ENCODE measurements at regions not wholly inside any gene's neighbourhood (a gene's known extent, or its start where the extent isn't known, plus 50 kb on each side); places are given as distances from the start of the nearest gene placed in this dataset.

DNA sequence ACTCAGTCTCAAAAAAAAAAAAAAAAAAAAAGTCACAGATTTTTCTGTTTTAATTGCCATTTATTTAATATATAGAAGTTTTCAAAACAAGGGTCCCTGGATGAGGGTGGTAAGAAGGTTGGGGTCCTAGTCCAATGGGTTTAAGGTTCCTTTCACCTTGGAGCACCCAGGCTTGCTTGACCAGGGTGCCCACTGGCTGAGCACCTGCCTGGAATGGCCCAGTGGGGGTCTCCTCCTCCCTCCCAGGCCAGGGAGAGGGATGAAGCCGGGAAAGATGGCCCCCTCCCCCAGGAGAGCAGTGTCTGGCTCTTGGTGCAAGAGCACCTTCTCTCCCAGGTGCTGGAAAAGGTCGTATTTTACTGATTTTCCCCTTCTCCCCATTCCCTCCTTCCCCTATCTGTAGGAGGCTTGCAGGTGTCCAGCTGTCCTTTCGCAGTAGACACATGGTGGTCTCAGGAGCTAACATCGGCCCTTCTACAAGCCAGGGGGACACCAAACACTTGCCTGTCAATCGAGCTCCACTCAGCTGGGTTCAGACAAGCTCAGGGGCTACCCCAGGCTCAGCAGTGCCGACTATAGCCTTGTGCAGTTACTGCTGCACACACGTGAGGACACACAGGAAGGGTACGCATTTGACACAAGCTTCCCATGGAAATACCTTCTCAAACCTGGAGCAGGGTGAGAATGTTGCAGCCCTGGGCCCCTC is 112.3 kb upstream of the KLF13 start (continued):
- TF ChIP-seq CBX3 (IDR thresholded peaks at IDR 0.05; ENCODE audit: borderline replicate concordance, low read depth) (no peak), STAT1 (conservative IDR thresholded peaks at IDR 0.05) (no peak), CEBPB (IDR thresholded peaks at IDR 0.05; ENCODE audit: borderline replicate concordance in 1 of 2, low read depth in 2 of 2, low read length in 2 of 2) (no peak), ZNF24 (IDR thresholded peaks at IDR 0.05) (no peak), IRF4 (IDR thresholded peaks at IDR 0.05; ENCODE audit: low read depth, low read length) (no peak), BRCA1 (IDR thresholded peaks at IDR 0.05; ENCODE audit: low read depth, low read length) (no peak), TAF1 (IDR thresholded peaks at IDR 0.05; ENCODE audit: borderline replicate concordance, low read depth, low read length) (no peak)
- TF ChIP-seq, protein P1, sequence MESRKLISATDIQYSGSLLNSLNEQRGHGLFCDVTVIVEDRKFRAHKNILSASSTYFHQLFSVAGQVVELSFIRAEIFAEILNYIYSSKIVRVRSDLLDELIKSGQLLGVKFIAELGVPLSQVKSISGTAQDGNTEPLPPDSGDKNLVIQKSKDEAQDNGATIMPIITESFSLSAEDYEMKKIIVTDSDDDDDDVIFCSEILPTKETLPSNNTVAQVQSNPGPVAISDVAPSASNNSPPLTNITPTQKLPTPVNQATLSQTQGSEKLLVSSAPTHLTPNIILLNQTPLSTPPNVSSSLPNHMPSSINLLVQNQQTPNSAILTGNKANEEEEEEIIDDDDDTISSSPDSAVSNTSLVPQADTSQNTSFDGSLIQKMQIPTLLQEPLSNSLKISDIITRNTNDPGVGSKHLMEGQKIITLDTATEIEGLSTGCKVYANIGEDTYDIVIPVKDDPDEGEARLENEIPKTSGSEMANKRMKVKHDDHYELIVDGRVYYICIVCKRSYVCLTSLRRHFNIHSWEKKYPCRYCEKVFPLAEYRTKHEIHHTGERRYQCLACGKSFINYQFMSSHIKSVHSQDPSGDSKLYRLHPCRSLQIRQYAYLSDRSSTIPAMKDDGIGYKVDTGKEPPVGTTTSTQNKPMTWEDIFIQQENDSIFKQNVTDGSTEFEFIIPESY (IDR thresholded peaks at IDR 0.05), result no peak
- TF ChIP-seq, protein P2, sequence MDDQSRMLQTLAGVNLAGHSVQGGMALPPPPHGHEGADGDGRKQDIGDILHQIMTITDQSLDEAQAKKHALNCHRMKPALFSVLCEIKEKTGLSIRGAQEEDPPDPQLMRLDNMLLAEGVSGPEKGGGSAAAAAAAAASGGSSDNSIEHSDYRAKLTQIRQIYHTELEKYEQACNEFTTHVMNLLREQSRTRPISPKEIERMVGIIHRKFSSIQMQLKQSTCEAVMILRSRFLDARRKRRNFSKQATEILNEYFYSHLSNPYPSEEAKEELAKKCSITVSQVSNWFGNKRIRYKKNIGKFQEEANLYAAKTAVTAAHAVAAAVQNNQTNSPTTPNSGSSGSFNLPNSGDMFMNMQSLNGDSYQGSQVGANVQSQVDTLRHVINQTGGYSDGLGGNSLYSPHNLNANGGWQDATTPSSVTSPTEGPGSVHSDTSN (IDR thresholded peaks at IDR 0.05; ENCODE audit: insufficient replicate concordance, low read depth, low read length), result peak; percentile 39
- TF ChIP-seq, protein P3, sequence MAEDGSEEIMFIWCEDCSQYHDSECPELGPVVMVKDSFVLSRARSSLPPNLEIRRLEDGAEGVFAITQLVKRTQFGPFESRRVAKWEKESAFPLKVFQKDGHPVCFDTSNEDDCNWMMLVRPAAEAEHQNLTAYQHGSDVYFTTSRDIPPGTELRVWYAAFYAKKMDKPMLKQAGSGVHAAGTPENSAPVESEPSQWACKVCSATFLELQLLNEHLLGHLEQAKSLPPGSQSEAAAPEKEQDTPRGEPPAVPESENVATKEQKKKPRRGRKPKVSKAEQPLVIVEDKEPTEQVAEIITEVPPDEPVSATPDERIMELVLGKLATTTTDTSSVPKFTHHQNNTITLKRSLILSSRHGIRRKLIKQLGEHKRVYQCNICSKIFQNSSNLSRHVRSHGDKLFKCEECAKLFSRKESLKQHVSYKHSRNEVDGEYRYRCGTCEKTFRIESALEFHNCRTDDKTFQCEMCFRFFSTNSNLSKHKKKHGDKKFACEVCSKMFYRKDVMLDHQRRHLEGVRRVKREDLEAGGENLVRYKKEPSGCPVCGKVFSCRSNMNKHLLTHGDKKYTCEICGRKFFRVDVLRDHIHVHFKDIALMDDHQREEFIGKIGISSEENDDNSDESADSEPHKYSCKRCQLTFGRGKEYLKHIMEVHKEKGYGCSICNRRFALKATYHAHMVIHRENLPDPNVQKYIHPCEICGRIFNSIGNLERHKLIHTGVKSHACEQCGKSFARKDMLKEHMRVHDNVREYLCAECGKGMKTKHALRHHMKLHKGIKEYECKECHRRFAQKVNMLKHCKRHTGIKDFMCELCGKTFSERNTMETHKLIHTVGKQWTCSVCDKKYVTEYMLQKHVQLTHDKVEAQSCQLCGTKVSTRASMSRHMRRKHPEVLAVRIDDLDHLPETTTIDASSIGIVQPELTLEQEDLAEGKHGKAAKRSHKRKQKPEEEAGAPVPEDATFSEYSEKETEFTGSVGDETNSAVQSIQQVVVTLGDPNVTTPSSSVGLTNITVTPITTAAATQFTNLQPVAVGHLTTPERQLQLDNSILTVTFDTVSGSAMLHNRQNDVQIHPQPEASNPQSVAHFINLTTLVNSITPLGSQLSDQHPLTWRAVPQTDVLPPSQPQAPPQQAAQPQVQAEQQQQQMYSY (CRISPR knock-in tag; IDR thresholded peaks at IDR 0.05), result no peak
- TF ChIP-seq, protein P4, sequence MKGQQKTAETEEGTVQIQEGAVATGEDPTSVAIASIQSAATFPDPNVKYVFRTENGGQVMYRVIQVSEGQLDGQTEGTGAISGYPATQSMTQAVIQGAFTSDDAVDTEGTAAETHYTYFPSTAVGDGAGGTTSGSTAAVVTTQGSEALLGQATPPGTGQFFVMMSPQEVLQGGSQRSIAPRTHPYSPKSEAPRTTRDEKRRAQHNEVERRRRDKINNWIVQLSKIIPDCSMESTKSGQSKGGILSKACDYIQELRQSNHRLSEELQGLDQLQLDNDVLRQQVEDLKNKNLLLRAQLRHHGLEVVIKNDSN (IDR thresholded peaks at IDR 0.05; ENCODE audit: borderline replicate concordance, extremely low read length, insufficient read depth, low read depth, low read length), result no peak
